Subcutaneous abdominal adipose tissue (tissue), 5 donors: ENCODE measurements at regions not wholly inside any gene's neighbourhood (a gene's known extent, or its start where the extent isn't known, plus 50 kb on each side); places are given as distances from the start of the nearest gene placed in this dataset.
"Not testable (repeated sequence)": the region's sequence is repeated elsewhere in the genome, so short reads cannot be mapped to it uniquely, and the experiment has no call there.

Experiments used
- H3K27ac ChIP-seq: one replicate; pipeline ENCODE4 v1.7.0; 2013; ENCODE audit warnings: low read depth, mild to moderate bottlenecking, inconsistent platforms, low read length, moderate library complexity
- H3K27me3 ChIP-seq, 5 donors: one replicate each; pipeline ENCODE4 v1.7.0; 2013; ENCODE audit warnings: low read length in 5 of 5, inconsistent platforms in 1 of 5; ENCODE audit not compliant: control insufficient read depth in 5 of 5, insufficient read depth in 4 of 5
- H3K36me3 ChIP-seq, 5 donors: one replicate each; pipeline ENCODE4 v1.7.0; 2013; ENCODE audit warnings: low read length in 5 of 5; ENCODE audit not compliant: control insufficient read depth in 5 of 5, insufficient read depth in 5 of 5
- H3K4me1 ChIP-seq, 5 donors: one replicate each; pipeline ENCODE4 v1.7.0; 2013; ENCODE audit warnings: low read length in 5 of 5, mild to moderate bottlenecking in 3 of 5, moderate library complexity in 1 of 5; ENCODE audit not compliant: control insufficient read depth in 5 of 5, insufficient read depth in 5 of 5
- H3K4me3 ChIP-seq, 5 donors: one replicate each; pipeline ENCODE4 v1.7.0; 2013; ENCODE audit warnings: low read length in 5 of 5, low read depth in 1 of 5
- H3K9ac ChIP-seq, 5 donors: one replicate each; pipeline ENCODE4 v1.7.0; 2013; ENCODE audit warnings: low read length in 5 of 5, mild to moderate bottlenecking in 4 of 5, moderate library complexity in 3 of 5
- H3K9me3 ChIP-seq, 5 donors: one replicate each; pipeline ENCODE4 v1.7.0; 2013; ENCODE audit warnings: low read length in 5 of 5; ENCODE audit not compliant: control insufficient read depth in 5 of 5
- donor health status: healthy.
- donor health status: healthy.
- donor health status: healthy.
- donor health status: healthy.
- donor health status: healthy.

DNA sequence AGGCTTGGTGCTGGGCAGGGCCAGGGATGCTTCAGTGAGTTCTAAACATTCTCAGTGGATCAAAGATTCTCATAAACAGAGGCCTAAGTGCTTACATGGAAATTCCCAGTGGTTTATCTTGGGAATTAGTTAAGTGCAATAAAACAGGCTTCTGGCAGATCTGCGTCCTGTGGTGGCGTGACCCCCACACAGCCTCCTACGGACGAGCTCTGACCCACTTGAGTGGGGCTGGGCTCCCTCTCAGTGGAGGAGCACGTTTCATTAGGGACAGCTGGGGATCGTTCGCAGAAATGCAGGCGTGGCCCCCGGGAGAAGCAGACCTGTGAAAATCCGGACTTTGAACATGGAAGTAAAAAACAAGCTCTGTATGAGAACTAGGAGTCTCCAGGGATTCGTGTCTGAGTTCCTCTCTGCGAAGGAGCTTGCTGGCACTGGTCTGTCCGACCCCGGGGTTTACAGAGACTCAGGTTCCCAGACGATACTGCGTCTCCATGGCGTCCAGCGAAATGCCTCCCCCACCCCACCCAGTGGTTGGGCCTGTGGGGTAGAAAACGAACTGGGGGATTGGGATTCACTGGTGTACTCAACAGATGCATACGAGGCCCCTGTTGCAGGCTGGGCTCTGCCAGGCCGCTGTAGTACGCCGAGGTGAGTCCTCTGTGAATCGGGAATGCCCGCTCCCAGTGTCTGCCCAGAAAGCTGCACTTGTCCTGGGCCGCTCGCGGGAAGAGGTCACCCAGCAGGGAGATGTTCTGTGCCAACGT is 117.6 kb downstream of the NPIPB11 start:
- not testable (repeated sequence) for H3K9ac ChIP-seq
- H3K27ac ChIP-seq = peak overlapping the region; percentile 60
- peaks cover 8 to 55% (median 50%) of the 10 kb centered on the region in 5 donors for H3K4me1 ChIP-seq

DNA sequence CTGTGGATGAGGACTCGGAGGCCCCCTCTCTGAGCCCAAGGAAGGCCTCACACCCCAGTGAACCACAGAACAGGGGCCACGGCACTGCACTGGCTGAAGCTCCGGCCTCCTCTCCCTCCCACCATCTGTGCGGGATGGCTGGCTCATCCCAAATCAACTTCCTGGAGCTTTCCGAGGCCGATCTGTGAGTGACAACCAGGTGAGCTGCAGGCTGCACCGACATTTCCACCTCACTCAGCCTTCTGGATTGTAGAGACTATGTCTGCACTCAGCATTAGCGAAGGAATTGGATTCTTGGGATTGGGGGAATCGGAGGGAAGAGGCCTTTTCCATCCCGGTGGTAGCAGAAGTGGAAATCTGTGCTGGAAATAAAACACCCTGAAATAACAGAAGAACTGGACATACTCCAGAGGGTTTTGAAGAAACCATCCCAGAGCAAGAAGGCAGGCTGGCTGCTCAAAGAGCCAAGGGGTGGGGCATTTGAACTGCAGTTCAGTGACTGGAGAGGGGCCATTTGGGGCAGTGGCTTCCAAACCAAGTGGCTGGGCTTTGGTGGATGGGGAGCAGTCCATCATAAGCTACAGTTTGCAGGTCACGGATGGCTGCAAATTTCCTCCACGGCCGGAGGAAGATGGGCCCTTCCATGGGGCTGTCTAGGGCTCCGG is 118.5 kb downstream of the NPIPB11 start:
- not testable (repeated sequence) for H3K36me3 ChIP-seq, H3K9me3 ChIP-seq, H3K4me3 ChIP-seq, H3K9ac ChIP-seq, H3K27me3 ChIP-seq
- H3K27ac ChIP-seq = peak overlapping the region; percentile 60
- H3K4me1 ChIP-seq = peaks cover 8 to 49% (median 42%) of the 10 kb centered on the region in 5 donors

More for the DNA sequence above, 117.6 kb downstream of the NPIPB11 start:
- H3K36me3 ChIP-seq, H3K9me3 ChIP-seq, H3K27me3 ChIP-seq: not testable (repeated sequence)
- peak overlapping the region in 1 of 5 donors; percentile 11 for H3K4me3 ChIP-seq

DNA sequence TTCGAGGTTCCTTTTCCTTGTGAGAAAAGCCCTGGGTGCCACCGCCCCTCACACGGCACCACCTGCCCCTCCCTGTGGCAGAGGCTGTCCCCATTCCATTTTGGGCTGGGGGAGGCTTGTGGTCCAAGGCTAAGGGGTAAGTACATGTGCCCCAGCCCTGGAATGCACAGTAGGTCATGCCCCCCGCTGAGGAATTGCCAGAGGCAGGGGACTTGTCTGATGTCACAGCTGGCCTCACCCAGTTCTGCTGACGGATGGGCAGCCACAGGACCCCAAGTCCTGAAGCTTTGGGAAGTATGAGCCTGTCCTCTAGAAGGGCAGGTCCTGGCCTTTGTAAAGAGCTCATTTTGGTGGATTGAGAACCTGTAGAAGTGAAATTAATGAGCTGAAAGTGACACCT is 119.3 kb downstream of the NPIPB11 start:
- H3K27ac ChIP-seq, H3K9ac ChIP-seq, H3K27me3 ChIP-seq, H3K4me3 ChIP-seq, H3K36me3 ChIP-seq, H3K9me3 ChIP-seq: not testable (repeated sequence)
- peaks cover 8 to 44% (median 39%) of the 10 kb centered on the region in 5 donors for H3K4me1 ChIP-seq

DNA sequence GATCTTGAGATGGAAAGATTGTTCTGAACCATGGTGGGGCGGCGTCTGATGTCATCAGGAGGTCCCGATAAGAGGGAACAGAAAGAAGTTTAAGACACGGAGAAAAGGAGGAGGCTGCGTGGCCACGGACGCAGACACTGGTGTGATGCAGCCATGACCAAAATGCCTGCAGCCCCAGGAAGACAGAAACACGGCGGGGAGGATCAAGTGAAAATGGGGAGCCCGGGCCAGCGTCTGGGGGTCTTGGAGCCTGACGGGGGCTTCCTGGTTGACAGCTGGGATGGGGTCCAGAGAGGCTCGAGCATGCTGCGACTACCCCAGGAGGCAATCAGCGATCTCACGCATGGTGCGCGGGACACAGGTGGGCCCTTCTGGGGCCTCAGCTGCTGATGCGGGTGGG is 119.7 kb downstream of the NPIPB11 start:
- peaks cover 8 to 40% (median 35%) of the 10 kb centered on the region in 5 donors for H3K4me1 ChIP-seq
- not testable (repeated sequence) for H3K27ac ChIP-seq, H3K9ac ChIP-seq, H3K27me3 ChIP-seq, H3K4me3 ChIP-seq, H3K9me3 ChIP-seq, H3K36me3 ChIP-seq

DNA sequence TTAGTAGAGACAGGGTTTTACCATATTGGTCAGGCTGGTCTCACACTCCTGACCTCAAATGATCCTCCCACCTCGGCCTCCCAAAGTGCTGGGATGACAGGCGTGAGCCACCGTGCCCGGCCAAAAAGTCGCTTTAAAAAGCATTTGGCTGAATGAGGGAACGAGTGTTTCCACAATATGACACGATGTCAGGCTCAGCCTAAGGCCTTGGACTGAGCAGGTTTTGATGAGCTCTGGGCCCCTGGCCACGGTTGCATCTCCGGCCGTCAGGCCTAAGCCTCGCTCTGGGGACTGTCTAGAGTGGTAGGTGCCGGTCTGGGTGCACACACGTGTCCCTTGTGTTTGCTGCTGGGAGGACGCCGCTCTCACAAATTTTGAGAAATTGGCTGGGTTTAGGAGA is 120.3 kb downstream of the NPIPB11 start:
- H3K4me3 ChIP-seq = not testable (repeated sequence)
- H3K4me1 ChIP-seq = peaks cover 8 to 33% (median 29%) of the 10 kb centered on the region in 5 donors

DNA sequence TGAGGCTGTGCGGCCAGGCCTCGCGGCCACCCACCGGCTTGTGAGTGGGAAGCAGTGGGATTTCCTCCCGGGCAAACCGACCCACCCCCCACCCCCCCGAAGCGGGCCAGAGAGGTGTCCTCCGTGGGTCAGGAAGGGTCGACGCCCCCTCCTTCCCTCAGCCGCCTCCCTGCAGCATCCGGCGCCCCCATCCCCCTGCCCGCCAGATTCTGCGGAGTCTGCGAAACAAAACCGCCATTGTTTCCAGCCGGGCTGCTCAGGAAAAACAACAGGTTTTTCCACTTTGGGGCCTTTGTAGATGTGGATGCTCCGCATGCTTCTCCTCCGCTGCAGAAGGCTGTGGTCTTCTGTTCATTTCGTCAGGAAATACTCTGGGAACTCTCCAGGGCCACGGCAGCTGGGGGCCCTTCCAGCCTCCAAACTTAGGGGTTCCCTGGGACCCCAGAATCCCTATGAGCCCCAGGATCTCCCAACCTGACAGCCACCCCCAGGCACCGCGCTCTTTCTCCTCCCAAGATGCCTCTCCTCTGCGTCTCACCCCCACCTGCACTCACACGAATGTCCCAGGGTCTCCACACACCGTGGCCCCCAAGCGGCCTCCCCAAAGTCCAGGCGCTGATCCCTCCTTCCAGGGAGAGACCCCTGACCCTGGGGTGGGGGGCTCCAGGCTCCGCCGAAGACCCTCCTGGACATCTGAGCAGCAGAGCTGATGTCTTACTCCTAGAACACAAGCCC is 121.2 kb downstream of the NPIPB11 start:
- peaks cover 6 to 26% (median 23%) of the 10 kb centered on the region in 5 donors for H3K4me1 ChIP-seq
- H3K36me3 ChIP-seq, H3K27me3 ChIP-seq, H3K27ac ChIP-seq, H3K9me3 ChIP-seq, H3K9ac ChIP-seq, H3K4me3 ChIP-seq: not testable (repeated sequence)

More for the DNA sequence above, 120.3 kb downstream of the NPIPB11 start:
- H3K9ac ChIP-seq, H3K27me3 ChIP-seq, H3K27ac ChIP-seq, H3K36me3 ChIP-seq, H3K9me3 ChIP-seq: not testable (repeated sequence)

DNA sequence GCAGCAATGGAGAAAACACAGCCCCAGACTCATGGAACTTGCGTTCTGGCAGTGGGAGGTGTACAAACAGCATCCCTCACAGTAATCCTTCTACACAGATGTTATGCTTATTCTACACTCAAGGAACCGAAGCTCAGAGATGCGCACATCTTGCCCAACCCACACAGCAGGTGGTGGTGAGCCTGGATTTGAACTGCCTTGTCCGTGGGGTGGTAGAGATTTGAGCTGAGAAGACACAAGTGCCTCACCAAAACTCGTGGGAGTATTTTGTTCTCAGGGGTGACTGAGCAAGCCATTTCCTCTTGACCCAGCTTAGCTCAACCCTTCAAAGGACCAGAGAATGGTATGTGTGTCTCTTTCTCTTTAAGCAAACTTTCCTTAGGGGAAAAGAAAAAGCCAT is 121.8 kb downstream of the NPIPB11 start:
- not testable (repeated sequence) for H3K27ac ChIP-seq, H3K4me3 ChIP-seq, H3K36me3 ChIP-seq, H3K9me3 ChIP-seq, H3K27me3 ChIP-seq, H3K9ac ChIP-seq
- H3K4me1 ChIP-seq = peaks cover 6 to 21% (median 20%) of the 10 kb centered on the region in 5 donors

DNA sequence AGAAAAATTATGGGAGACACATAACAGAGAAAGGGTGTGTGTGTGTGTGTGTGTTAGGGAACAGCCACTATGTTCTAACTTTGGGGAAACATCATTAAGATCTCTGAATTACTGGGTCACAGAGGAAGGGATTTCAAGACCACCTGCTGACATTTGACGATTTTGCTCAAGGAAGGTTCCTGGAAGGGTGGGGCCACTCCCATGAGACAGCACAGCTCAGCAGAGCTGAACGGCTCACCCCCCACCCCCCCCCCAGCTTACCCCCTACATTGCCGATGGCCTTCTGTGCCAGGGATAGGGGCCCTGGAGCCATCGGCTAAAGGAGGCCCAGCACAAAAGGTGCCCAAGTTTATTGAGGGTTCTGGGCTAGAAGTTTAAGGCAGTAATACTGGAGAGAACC is 122.4 kb downstream of the NPIPB11 start:
- H3K9me3 ChIP-seq, H3K4me3 ChIP-seq, H3K27ac ChIP-seq, H3K36me3 ChIP-seq, H3K27me3 ChIP-seq, H3K9ac ChIP-seq: not testable (repeated sequence)
- H3K4me1 ChIP-seq = peaks cover 6 to 15% (median 14%) of the 10 kb centered on the region in 5 donors

DNA sequence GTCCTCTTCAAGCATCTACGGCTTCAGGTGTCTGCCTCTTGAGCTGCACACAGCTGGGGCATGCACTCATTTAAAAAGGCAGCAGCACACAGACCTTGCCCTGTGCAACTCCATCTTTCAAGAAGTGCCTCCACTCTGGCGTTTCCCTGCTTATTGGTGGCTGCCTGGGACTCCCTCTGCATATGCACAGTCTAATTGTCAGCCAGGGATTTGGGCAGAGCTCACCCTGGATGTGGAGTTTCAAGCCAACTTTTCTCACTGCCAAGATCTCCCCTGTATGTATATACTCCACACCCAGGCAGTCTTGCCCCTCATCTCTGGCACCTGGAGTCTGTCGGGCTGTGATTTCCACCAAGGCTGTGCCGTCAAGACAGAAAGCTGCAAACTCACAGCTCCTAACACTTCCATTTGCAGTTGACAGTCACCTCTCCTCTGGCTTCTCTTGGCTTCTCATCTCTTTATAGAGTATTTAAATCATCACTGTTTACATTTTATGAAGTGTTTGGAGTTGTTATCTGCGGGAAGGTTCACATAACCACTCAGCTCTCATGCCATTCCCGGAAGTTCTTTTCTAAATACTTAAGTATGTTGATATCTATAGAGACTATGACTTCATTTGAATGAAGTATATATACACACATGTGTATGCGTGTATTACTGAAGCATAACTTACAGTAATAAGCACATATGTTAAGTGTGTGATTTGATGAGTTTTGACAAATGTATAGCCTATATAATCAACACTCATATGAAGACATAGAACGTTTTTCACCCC is 128.2 kb downstream of the NPIPB11 start:
- H3K27ac ChIP-seq, H3K27me3 ChIP-seq, H3K9me3 ChIP-seq, H3K4me3 ChIP-seq, H3K4me1 ChIP-seq, H3K36me3 ChIP-seq, H3K9ac ChIP-seq: not testable (repeated sequence)
